CD4-positive, alpha-beta T cell treated with Interleukin-2 at 100 ng/mL for 4 hours (primary cell): ENCODE measurements at regions not wholly inside any gene's neighbourhood (a gene's known extent, or its start where the extent isn't known, plus 50 kb on each side); places are given as distances from the start of the nearest gene placed in this dataset.

Source experiments
- DNase-seq: peaks from one replicate; pipeline ENCODE4 v3.0.0-alpha.2; 2020; ENCODE audit warnings: low spot score

- DNase-seq: no peak
Measured at GRCh38 chr11:69365558-69365957, 71.6 kb downstream of the MYEOV start.

GRCh38 chr11:69366591-69366990 is 72.6 kb downstream of the MYEOV start:
- no peak for DNase-seq

DNA sequence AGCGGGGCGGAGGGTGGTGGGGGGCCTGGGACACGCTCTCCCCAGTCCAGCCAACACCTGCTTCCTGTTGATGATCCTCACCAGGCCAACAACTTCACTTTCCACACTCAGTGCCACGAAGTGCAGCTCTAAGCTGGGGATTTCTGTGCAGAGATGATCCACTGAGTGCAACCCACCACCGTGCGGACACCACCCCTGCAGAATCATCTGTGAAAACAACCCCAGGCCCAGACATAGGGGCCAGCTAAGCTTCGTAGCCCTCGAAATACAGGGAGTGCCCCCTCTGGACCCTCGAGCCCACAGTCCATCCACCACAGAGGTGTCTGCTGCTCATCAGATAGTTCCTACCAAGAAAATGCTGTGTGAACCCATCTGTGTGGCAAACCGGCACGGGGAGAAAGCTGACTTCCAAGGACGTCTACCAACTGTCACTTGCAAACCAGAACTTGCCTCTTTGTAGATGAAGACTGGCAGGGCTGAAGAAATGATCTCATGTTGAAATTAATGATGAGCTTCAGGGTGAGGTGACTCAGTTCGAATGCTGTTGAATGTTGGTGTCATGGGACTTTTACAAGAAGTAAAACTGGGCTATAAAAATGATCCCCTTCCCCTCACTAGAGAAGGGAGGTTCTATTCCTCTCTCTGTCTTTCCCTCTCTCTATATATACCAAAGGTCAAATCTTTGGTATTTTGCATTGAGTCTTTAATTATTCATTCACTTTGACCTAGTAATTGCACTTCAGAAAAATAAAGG is 73.4 kb downstream of the MYEOV start:
- DNase-seq: no peak

DNA sequence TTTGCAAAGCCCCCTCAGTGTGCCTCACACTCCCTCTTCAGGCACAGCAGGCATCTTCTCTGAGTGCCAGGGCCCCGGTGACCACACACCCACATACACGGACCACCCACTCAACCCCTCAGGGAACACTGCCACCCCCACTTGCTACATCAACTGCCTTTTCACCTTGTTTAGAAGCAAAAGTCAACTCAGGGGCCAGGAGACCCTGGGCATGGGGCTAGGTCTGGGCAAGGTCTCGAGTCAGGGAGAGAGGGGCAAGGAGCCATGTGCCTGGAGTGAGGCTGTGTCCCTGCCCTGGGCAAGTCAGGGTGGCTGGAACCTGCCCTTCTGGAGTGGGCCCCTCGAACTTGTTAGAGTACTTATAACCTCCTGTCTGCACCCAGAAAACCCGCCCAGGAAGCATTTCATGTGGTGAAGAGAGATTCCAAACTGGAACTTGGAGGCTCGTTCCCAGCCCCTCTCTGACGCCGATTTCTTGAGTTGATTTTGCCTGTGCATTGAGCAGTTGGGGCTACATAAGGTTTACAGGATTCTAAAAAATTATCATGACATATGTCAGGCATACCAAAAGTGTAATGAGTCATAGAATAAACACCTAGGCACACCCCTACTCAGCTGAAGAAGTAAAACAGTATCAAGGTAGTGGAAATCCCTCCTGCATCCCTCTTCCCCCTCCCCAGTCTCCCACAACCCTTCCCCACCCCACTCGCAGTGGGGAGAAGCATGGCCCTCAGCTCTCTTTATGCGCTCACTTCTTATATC is 74.3 kb downstream of the MYEOV start:
- DNase-seq: no peak

- no peak for DNase-seq
Measured at GRCh38 chr11:69369210-69369825, 75.4 kb downstream of the MYEOV start.

- no peak for DNase-seq
Measured at GRCh38 chr11:69369945-69370344, 76.0 kb downstream of the MYEOV start.

DNA sequence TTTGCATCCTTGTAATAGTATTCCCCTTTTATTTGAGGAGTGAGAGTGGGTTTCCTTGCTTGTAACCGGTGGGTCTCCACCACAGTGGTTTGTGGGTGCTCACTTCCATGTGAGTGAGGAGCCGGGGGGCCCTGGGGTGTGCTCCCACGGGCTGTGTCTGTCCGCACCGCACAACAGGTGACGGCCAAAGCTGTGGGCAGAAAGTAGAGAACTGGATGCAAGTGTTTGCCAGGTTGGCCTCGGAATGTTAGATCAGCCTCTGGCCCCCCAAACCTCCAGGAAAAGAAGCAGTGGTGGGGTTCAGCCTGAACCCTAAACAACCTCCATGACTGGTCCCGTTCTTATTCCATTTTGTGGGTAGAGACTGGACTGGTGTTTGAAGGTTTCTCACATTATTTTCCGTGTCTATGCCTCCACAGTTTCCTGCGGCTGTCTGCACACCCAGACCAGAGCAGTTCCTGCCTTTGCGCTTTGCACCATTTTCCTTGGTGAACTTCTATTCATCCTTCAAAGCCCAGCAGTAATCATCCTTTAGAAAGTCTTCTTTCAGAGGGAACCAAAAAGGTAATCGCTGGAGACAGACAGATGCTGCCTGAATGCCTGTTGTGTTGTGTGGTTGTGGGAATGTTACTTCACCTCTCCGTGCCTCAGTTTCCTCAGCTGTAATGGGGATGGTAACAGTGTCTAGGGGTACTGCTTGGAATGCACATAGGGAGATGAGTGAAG is 77.2 kb downstream of the MYEOV start:
- no peak for DNase-seq

DNA sequence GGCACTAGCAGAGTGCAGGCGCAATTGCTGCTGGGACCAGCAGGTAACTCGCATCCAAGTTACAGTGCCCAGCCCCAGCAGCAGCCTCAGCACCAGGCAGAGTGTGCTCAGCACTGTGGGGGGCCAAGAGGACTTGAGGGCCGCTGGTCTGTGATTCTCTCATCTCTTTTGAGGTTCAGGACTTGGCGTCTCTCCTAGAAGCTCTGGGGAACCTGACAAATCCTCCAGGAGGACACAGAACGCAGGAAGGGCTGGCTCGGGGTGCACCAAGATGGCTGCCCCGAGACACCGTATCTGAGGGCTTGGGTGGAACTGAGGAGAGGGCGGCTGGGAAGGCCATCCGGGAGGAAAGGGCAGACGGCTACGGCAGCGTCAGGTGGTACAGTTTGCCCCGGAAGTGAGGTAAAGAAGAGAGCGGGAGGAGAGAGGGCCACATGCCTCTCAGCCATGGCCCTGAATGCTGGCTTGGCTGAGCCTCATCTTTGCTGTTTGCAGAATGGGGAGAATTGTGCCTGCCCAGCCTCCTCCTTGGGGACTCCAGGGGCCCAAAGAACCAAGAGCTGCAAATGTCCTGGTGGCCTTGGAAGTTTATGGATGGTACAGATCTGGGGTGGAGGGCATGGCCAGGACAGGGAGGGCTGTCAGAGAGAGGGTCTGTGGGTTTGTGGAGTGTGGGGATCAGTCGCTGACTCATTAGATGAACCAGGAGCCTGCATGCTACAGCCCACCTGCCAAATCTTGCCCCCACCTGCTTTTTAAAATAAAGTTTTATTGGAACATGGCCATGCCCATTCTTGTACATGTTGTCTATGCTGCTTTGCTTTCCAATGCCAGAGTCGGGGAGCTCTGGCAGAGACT is 78.0 kb downstream of the MYEOV start:
- no peak for DNase-seq

- DNase-seq: no peak
Measured at GRCh38 chr11:69372589-69373250, 78.8 kb downstream of the MYEOV start.

GRCh38 chr11:69373251-69373635 is 79.3 kb downstream of the MYEOV start:
- DNase-seq: no peak

DNA sequence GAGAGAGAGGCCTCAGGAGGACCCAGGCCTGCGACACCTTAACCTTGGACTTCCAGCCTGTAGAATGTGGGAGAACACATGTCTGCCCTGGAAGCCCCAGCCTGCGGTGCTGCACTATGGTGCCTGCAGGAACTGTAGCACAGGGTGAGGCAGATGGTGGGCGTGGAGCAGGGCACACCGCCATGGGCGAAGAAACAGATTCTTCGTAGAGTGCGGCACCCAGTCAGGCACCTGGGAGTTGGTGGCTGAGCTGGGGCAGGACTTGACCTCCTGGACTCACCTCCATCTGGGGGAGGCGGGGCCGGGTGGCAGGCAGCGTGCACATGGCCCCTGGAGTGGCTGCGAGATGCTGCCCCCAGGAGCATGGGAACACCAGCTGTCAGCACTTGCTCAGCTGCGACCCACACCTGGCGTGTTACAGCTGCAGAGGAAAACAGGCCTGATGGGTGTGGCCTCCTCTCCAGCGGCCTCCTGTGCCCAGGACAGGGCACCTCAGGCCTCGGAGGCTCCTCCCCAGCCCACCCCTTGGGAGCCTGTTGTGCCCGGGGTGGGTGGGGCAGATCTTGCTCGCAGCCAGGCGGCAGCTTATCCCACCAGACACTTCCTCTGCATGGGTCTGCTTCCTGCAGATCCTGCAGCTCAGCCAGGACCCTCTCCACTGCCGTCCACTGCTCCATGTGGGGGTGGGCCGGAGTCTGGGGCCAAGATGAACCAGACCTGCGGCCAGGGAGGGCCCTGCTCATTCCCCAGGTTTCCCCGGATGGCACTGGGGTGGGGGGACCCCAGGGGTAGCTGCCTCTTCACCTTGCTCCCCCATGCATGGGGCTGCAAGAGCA is 80.4 kb downstream of the MYEOV start:
- DNase-seq: no peak

- DNase-seq: no peak
Measured at GRCh38 chr11:69374946-69375310, 81.0 kb downstream of the MYEOV start.

DNA sequence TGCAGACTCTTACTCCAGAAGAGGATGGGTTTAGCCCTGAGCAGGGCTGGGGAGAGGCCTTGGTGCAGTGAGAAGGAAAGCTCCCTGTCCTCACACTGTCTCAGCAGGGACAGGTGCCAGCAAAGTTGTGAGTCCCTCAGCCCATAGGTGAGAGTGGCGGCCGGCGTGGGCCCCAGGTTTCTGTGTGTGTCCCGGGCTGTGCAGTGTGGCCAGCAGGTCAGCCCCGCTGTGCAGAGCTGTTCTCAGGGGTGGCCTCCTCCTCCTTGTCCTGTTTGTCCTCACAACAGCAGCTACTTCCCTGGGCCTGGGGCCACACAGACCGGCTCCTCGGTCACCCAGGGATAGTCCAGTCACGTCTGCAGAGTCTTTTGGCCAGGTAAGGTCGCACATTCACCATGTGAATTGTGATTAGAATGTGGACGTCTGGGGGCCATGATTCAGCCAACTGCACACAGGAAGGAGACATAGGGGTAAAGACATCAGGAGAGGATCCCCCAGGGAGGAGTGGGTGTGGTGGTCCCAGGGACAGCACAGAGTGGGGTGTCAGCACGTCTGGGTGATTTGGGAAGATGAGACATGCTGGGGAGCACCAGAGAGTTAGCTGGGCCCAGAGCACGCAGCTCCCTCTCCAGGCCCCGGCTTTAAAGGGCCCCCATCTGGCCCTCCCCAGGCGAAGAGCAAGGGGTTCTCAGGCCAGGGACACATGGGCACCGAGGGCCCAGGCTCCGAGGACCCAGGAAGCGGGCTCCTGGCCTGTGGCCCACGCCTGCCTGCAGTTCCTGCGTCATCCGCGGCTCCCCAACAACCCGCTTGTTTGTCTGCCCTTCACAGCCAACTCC is 81.6 kb downstream of the MYEOV start:
- DNase-seq: no peak

DNA sequence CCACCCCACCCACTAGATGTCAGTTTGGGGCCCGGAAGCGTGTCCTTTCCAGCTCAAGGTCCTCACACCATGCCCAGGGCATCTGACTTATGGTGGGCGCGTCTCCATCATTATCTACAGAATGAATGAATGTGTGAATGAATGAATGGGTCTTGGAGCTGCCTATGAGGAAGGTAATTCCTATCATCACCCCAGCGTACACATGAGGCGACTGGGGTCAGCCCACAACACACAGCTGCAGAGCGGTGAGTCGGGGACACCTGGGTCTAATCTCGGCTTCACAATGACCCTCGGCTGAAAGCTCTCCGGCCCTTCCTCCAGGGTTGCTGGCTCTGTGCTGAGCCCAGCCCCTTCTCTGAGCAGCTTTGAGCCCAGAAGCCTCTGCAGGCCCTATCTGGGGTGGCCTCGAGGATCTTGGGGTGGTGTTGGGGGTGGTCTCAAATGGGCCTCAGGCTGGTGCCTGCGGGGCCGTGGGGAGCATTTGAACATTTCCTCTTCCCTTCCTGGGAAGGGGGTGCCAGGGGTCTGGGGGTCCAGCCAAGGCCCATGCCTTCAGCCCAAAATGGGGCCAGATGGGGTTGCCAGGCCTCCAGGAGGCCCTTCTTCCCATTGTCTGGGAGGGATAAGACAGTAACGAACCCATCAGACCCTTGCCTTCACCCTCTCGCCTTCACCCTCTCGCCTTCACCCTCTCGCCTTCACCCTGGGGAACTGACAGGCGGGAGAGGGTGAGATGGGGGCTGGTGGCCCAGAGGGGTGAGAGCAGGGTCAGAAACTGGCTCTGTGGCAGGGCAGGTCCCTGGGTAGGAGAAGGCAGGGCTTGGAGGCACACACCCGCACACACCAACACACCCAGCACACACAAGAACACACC is 82.4 kb downstream of the MYEOV start:
- DNase-seq: no peak

DNA sequence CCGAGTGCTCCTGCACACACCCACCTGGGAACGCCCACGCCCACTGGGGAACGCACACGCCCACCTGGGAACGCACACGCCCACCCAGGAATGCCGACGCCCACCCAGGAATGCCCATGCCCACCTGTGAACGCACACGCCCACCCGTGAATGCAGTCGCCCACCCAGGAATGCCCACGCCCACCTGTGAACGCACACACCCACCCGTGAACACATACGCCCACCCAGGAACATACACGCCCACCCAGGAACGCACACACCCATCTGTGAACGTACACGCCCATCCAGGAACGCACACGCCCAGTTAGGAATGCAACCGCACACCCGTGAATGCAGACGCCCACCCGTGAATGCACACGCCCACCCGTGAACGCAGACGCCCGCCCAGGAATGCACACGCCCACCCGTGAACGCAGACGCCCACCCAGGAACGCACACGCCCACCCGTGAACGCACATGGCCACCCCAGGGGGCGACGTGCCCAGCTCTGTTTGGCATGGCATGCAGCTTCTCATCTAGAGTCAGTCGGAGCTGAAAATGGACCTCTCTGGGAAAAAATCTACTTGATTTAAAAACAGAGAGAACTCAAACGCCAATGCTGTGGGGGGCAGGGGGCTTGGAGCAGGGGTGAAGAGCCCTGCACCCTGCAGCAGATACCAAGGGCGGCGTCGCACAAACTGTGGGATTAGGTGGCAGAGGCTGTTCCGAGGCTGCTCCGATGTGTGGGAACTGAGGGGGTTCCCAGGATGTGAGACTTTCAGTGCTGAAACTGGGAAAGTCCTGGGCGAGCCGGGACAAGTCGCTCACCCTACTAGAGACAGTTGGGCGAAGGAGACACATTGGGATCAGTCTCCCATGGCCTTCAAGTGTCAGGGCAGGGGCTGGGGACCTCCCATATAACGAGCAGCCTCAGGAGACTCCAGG is 83.3 kb downstream of the MYEOV start:
- DNase-seq: no peak

DNA sequence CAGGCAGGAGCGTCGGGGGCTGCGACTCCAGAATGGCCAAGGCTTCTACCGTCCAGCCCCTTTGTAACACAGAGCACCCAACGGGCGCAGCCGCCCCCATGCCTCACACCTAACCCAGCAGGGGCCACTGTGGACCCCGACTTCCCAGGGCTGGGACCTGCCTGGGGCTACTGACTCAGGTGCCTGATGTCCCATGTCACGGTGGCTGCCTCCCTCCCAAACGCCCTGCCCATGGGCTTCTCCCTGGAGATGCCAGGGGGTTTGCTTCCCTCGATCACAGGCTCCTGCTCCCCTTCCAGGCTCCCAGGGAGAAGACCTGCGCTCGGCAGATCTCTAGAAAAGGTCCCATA is 84.0 kb downstream of the MYEOV start:
- DNase-seq: no peak
